ENCODE measurements at regions not wholly inside any gene's neighbourhood (a gene's known extent, or its start where the extent isn't known, plus 50 kb on each side); places are given as distances from the start of the nearest gene placed in this dataset.

- TF ChIP-seq, protein P1, sequence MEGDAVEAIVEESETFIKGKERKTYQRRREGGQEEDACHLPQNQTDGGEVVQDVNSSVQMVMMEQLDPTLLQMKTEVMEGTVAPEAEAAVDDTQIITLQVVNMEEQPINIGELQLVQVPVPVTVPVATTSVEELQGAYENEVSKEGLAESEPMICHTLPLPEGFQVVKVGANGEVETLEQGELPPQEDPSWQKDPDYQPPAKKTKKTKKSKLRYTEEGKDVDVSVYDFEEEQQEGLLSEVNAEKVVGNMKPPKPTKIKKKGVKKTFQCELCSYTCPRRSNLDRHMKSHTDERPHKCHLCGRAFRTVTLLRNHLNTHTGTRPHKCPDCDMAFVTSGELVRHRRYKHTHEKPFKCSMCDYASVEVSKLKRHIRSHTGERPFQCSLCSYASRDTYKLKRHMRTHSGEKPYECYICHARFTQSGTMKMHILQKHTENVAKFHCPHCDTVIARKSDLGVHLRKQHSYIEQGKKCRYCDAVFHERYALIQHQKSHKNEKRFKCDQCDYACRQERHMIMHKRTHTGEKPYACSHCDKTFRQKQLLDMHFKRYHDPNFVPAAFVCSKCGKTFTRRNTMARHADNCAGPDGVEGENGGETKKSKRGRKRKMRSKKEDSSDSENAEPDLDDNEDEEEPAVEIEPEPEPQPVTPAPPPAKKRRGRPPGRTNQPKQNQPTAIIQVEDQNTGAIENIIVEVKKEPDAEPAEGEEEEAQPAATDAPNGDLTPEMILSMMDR (IDR thresholded peaks at IDR 0.05), result no peak
- no peak for TF ChIP-seq SIN3A (IDR thresholded peaks at IDR 0.05; ENCODE audit: borderline replicate concordance, low read depth, low read length)
Observed at GRCh38 chr18:1446765-1447164, 542.1 kb downstream of the ADCYAP1 start (continued).

- Histone ChIP-seq H3K36me3 (replicated peaks in 1 of 2; ENCODE audit: control insufficient read depth in 1 of 2, insufficient read depth in 2 of 2, low read length in 1 of 2) (no peaks in the 10 kb centered on the region), H3F3A (replicated peaks; ENCODE audit: insufficient read depth) (no peaks in the 10 kb centered on the region), H3K4me2 (no peak overlapping the region), H4K20me1 (ENCODE audit: insufficient read depth) (no peaks in the 10 kb centered on the region), H3K9me2 (no peaks in the 10 kb centered on the region), H3K79me2 (ENCODE audit: insufficient read depth) (no peaks in the 10 kb centered on the region), H3K4me3 (ENCODE audit: low read depth in 2 of 2, low read length in 1 of 2) (no peak overlapping the region), H3K27me3 (ENCODE audit: insufficient read depth) (no peaks in the 10 kb centered on the region), H3K9ac (no peak overlapping the region), H3K4me1 (ENCODE audit: control insufficient read depth in 1 of 2, insufficient read depth in 2 of 2, low read depth in 1 of 2, low read length in 1 of 2) (no peaks in the 10 kb centered on the region), H2AFZ (ENCODE audit: low read depth) (no peak overlapping the region), H3K9me3 (no peaks in the 10 kb centered on the region), H3K27ac (ENCODE audit: low read depth in 2 of 2, low read length in 1 of 2) (no peak overlapping the region)
- CTCF ChIA-PET, result no interaction called here
- TF ChIP-seq TEAD4 (IDR thresholded peaks at IDR 0.05; ENCODE audit: borderline replicate concordance, insufficient read depth) (no peak), TAF1 (IDR thresholded peaks at IDR 0.05; ENCODE audit: borderline replicate concordance, low read depth, low read length) (no peak), GABPA (IDR thresholded peaks at IDR 0.05; ENCODE audit: low read depth) (no peak), CHD2 (IDR thresholded peaks at IDR 0.05; ENCODE audit: low read length, partially characterized antibody) (no peak), RCOR1 (IDR thresholded peaks at IDR 0.05; ENCODE audit: low read length) (no peak), POLR2AphosphoS5 (IDR thresholded peaks at IDR 0.05; ENCODE audit: low read depth, low read length) (no peak), ZBTB33 (IDR thresholded peaks at IDR 0.05; ENCODE audit: borderline replicate concordance, low read depth) (no peak), SIN3A (IDR thresholded peaks at IDR 0.05; ENCODE audit: borderline replicate concordance, low read depth, low read length) (no peak), FOXJ3 (CRISPR knock-in tag; IDR thresholded peaks at IDR 0.05) (no peak), EZH2phosphoT487 (IDR thresholded peaks at IDR 0.05; ENCODE audit: borderline replicate concordance, low read depth) (no peak), TCF12 (IDR thresholded peaks at IDR 0.05) (no peak), RAD21 (IDR thresholded peaks at IDR 0.05; ENCODE audit: low read length) (no peak), GATA2 (CRISPR knock-in tag; IDR thresholded peaks at IDR 0.05) (no peak), USF2 (IDR thresholded peaks at IDR 0.05; ENCODE audit: borderline replicate concordance, low read depth, low read length) (no peak), EP300 (IDR thresholded peaks at IDR 0.05; ENCODE audit: borderline replicate concordance in 1 of 2, low read depth in 1 of 2, low read length in 1 of 2) (no peak)
- TF ChIP-seq, protein P2, sequence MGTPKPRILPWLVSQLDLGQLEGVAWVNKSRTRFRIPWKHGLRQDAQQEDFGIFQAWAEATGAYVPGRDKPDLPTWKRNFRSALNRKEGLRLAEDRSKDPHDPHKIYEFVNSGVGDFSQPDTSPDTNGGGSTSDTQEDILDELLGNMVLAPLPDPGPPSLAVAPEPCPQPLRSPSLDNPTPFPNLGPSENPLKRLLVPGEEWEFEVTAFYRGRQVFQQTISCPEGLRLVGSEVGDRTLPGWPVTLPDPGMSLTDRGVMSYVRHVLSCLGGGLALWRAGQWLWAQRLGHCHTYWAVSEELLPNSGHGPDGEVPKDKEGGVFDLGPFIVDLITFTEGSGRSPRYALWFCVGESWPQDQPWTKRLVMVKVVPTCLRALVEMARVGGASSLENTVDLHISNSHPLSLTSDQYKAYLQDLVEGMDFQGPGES (IDR thresholded peaks at IDR 0.05; ENCODE audit: low read depth, low read length), result no peak
- DNase-seq, result no peak
- POLR2A ChIA-PET, result no interaction called here
- WGBS (ENCODE audit: low lambda C conversion rate), result 25% methylated on average over 1 of the region's 1 CpG
Observed at GRCh38 chr18:1452821-1453220, 548.1 kb downstream of the ADCYAP1 start.

All from SK-N-SH (cell line).